ENCODE measurements at regions not wholly inside any gene's neighbourhood (a gene's known extent, or its start where the extent isn't known, plus 50 kb on each side); places are given as distances from the start of the nearest gene placed in this dataset.

DNA sequence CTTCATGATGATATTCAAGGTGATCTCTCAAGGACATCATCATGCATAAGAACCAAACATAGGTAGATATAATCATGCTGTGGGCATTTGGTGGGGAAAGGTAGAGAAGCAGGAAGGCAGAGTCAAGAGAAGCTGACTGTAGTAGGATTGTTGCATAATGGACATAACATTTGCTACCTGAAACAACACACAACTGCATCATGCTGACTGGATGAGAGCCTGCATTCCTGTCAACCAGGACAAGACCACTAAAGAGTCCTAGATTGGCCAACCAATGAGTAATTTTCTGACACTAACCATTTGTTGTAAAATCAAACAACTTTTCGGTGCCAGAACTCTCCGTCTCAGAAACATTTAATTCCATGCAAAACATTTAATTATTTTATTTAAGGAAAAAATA lies 377.2 kb downstream of the PLPP3 start:
- H3K9ac ChIP-seq (ENCODE audit: extremely low read depth, insufficient read length, low read length) = no peak overlapping the region
- H2BK120ac ChIP-seq (ENCODE audit: low read depth, low read length, poor library complexity, severe bottlenecking) = no peak overlapping the region
- H3K14ac ChIP-seq (ENCODE audit: insufficient read depth, low read length) = no peak overlapping the region
- no peak for DNase-seq
- no peak overlapping the region for H3K4ac ChIP-seq (ENCODE audit: low read depth, low read length)
- H3K4me2 ChIP-seq (ENCODE audit: insufficient read depth, insufficient read length, low read length) = no peak overlapping the region
- H3K9me3 ChIP-seq (ENCODE audit: control insufficient read depth, low read depth, low read length) = no peaks in the 10 kb centered on the region
- Mint-ChIP-seq H3K9me3 (peaks cover 3% of the 10 kb centered on the region in 2 experiments; a peak in 3 of 5 replicates), H3K4me1 (peaks cover 5 to 7% of the 10 kb centered on the region in 2 experiments), H3K4me3 (no peak overlapping the region), H3K27me3 (ENCODE audit: low read depth) (no peaks in the 10 kb centered on the region), H3K27ac (no peak overlapping the region), H3K36me3 (ENCODE audit: insufficient read depth in 1 of 3, low read depth in 3 of 3) (0 out of 7 replicates have a peak, but pooled peaks cover 0 to 1% (median 0%) of the 10 kb centered on the region in 3 experiments)
- H3K23me2 ChIP-seq (ENCODE audit: insufficient read length, low read depth, low read length, poor library complexity, severe bottlenecking) = no peaks in the 10 kb centered on the region
- no peak overlapping the region for H2AFZ ChIP-seq (ENCODE audit: low read length)
- H4K8ac ChIP-seq (replicated peaks; ENCODE audit: insufficient read length, low read depth, low read length) = no peak overlapping the region
- no peak overlapping the region for H2BK12ac ChIP-seq (ENCODE audit: insufficient read length, low read depth, low read length)
- no peak overlapping the region for H2AK5ac ChIP-seq (ENCODE audit: insufficient read length, low read length)
- no peak overlapping the region for H3K18ac ChIP-seq (ENCODE audit: insufficient read length, low read depth, low read length)
- no peaks in the 10 kb centered on the region; the same call in 1 of the 2 replicates for H3K4me1 ChIP-seq (ENCODE audit: insufficient read depth, low read length)
- H2BK15ac ChIP-seq (ENCODE audit: low read depth, low read length) = no peak overlapping the region
- H3T11ph ChIP-seq (ENCODE audit: low read length) = no peak overlapping the region
- no peaks in the 10 kb centered on the region for H3K27me3 ChIP-seq (ENCODE audit: insufficient read depth, low read length)
- H3K79me2 ChIP-seq (ENCODE audit: insufficient read depth, low read length) = no peaks in the 10 kb centered on the region
- TF ChIP-seq, protein P1, sequence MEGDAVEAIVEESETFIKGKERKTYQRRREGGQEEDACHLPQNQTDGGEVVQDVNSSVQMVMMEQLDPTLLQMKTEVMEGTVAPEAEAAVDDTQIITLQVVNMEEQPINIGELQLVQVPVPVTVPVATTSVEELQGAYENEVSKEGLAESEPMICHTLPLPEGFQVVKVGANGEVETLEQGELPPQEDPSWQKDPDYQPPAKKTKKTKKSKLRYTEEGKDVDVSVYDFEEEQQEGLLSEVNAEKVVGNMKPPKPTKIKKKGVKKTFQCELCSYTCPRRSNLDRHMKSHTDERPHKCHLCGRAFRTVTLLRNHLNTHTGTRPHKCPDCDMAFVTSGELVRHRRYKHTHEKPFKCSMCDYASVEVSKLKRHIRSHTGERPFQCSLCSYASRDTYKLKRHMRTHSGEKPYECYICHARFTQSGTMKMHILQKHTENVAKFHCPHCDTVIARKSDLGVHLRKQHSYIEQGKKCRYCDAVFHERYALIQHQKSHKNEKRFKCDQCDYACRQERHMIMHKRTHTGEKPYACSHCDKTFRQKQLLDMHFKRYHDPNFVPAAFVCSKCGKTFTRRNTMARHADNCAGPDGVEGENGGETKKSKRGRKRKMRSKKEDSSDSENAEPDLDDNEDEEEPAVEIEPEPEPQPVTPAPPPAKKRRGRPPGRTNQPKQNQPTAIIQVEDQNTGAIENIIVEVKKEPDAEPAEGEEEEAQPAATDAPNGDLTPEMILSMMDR (conservative IDR thresholded peaks at IDR 0.05) = no peak
- no peak overlapping the region for H4K91ac ChIP-seq (ENCODE audit: insufficient read length, low read depth, low read length)
- H4K20me1 ChIP-seq (ENCODE audit: control insufficient read depth, insufficient read depth, insufficient read length) = no peaks in the 10 kb centered on the region
- WGBS (ENCODE audit: extremely low coverage, insufficient read length, low lambda C conversion rate) = no CpG with 5 or more reads among the region's 2 CpGs
- no peak overlapping the region for H4K5ac ChIP-seq (ENCODE audit: insufficient read length, low read depth, low read length)
- H3K56ac ChIP-seq (ENCODE audit: insufficient read length, low read depth, low read length) = no peak overlapping the region
- no peak overlapping the region for H2BK20ac ChIP-seq (ENCODE audit: low read depth, low read length, poor library complexity, severe bottlenecking)
- H3K23ac ChIP-seq (ENCODE audit: insufficient read length, low read depth, low read length) = no peak overlapping the region
- H3K27ac ChIP-seq (ENCODE audit: insufficient read length, low read depth, low read length) = no peak overlapping the region
- no peaks in the 10 kb centered on the region for H3K79me1 ChIP-seq (ENCODE audit: insufficient read depth, low read depth, low read length, poor library complexity, severe bottlenecking)
- H2BK5ac ChIP-seq (ENCODE audit: insufficient read length, low read length) = no peak overlapping the region

All from H9 (cell line).